ENCODE measurements at regions not wholly inside any gene's neighbourhood (a gene's known extent, or its start where the extent isn't known, plus 50 kb on each side); places are given as distances from the start of the nearest gene placed in this dataset.

- no peak overlapping the region for H3K27ac Mint-ChIP-seq
- H3K4me1 Mint-ChIP-seq (ENCODE audit: low read depth): no peaks in the 10 kb centered on the region
- H3K36me3 Mint-ChIP-seq (ENCODE audit: low read depth): no peaks in the 10 kb centered on the region
- ATAC-seq (peak; percentile 24), DNase-seq (peak; percentile 2)
- ChIA-PET CTCF (interaction anchor here (1.1 to 1.2 kb wide), 2 partner anchors 22 to 375 kb away, joined by 3 read pairs; partner anchors contain the start of gene RASL11A), POLR2A (no interaction called here)
- peaks cover 4% of the 10 kb centered on the region for H3K27me3 Mint-ChIP-seq
- no peak overlapping the region for H3K4me3 Mint-ChIP-seq
- intact Hi-C loops (cut with micrococcal nuclease): no loop called here
- H3K9me3 Mint-ChIP-seq: no peaks in the 10 kb centered on the region
- TF ChIP-seq CTCF (IDR thresholded peaks at IDR 0.05): no peak
Observed at GRCh38 chr13:26895081-26895807, 134.7 kb upstream of the GPR12 start.

- no peak overlapping the region for H3K4me3 Mint-ChIP-seq
- ChIA-PET CTCF (interaction anchor here (1.4 to 5.2 kb wide), 2 partner anchors 15 to 16 kb away, joined by 6 to 37 read pairs; no protein-coding TSS in a partner anchor), POLR2A (no interaction called here)
- DNase-seq (no peak), ATAC-seq (no peak)
- peaks cover 10% of the 10 kb centered on the region for H3K27me3 Mint-ChIP-seq
- H3K9me3 Mint-ChIP-seq: no peaks in the 10 kb centered on the region
- TF ChIP-seq CTCF (IDR thresholded peaks at IDR 0.05): no peak
- no peak overlapping the region for H3K27ac Mint-ChIP-seq
- H3K4me1 Mint-ChIP-seq (ENCODE audit: low read depth): no peaks in the 10 kb centered on the region
- H3K36me3 Mint-ChIP-seq (ENCODE audit: low read depth): no peaks in the 10 kb centered on the region
- intact Hi-C loops (cut with micrococcal nuclease): no loop called here
Observed at GRCh38 chr13:26888632-26889031, 128.0 kb upstream of the GPR12 start.

- intact Hi-C loops (cut with micrococcal nuclease): no loop called here
- Mint-ChIP-seq H3K4me1 (ENCODE audit: low read depth) (no peaks in the 10 kb centered on the region), H3K27ac (no peak overlapping the region), H3K27me3 (peaks cover 10% of the 10 kb centered on the region), H3K9me3 (no peaks in the 10 kb centered on the region), H3K4me3 (no peak overlapping the region), H3K36me3 (ENCODE audit: low read depth) (no peaks in the 10 kb centered on the region)
- ATAC-seq: no peak
- POLR2A ChIA-PET: interaction anchor here (0.7 kb wide), 1 partner anchor 9 kb away, joined by 3 read pairs; no protein-coding TSS in a partner anchor
- CTCF ChIA-PET: interaction anchor here (1.3 to 5.2 kb wide), 2 partner anchors 14 to 180 kb away, joined by 5 to 37 read pairs; no protein-coding TSS in a partner anchor
- DNase-seq: no peak
- TF ChIP-seq CTCF (IDR thresholded peaks at IDR 0.05): no peak
Observed at GRCh38 chr13:26887594-26887993, 127.0 kb upstream of the GPR12 start.

- CTCF ChIA-PET: interaction anchor here (1.0 to 5.2 kb wide), 2 partner anchors 10 to 185 kb away, joined by 3 to 37 read pairs; no protein-coding TSS in a partner anchor
Observed at GRCh38 chr13:26883613-26884257, 123.1 kb upstream of the GPR12 start.

More at GRCh38 chr13:26883613-26884257, 123.1 kb upstream of the GPR12 start:
- DNase-seq (no peak), ATAC-seq (no peak)
- Mint-ChIP-seq H3K4me3 (no peak overlapping the region), H3K9me3 (no peaks in the 10 kb centered on the region), H3K27ac (no peak overlapping the region), H3K27me3 (peaks cover 12% of the 10 kb centered on the region), H3K4me1 (ENCODE audit: low read depth) (no peaks in the 10 kb centered on the region), H3K36me3 (ENCODE audit: low read depth) (no peaks in the 10 kb centered on the region)
- no peak for TF ChIP-seq CTCF (IDR thresholded peaks at IDR 0.05)
- intact Hi-C loops (cut with micrococcal nuclease): no loop called here
- POLR2A ChIA-PET: no interaction called here

Measured in activated CD8-positive, alpha-beta T cell treated with anti-CD3 and anti-CD28 coated beads for 36 hours (primary cell).